ENCODE measurements at regions not wholly inside any gene's neighbourhood (a gene's known extent, or its start where the extent isn't known, plus 50 kb on each side); places are given as distances from the start of the nearest gene placed in this dataset.

DNA sequence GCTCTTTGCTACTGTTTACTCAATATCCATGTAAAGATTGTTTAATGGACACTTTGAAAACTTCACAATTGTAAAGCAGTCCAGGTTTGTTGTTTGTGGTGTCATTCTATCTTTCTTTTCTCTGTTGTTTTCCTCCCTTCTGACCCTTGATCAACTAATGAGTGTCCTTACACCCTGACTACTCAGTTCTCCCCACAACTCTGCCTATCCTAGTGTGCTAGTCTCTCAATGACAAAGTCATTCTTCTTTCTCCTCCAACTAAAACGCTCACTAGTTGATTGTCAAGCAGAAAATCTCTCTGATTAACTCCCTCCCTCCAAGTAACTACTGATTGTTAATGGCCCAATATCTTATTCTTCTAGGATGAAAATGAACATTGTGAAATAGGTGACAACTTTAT lies 148.5 kb upstream of the FBXO33 start:
- H3K27me3 ChIP-seq (ENCODE audit: control insufficient read depth, insufficient read depth, low read length): no peaks in the 10 kb centered on the region

DNA sequence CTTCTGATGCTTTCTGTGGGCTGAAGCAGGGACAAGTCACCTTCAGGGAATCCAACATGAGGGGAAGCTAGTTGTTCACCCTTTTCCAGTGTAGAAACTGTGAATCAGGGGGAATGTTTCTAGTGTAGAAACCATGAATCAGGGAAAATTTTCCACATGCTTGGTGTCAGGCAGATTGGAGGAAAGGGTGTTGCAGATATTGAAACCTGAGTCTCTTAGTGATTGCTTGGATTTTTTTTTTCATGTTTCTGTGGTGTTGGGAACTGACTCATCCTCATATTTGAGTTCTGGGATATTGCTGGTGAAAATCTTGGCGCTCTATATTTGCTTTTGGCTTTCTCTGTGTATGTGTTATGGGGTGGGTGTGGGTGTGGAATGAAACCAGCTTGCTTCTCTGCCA lies 144.5 kb upstream of the FBXO33 start:
- H3K27me3 ChIP-seq (ENCODE audit: control insufficient read depth, insufficient read depth, low read length): no peaks in the 10 kb centered on the region
- no peaks in the 10 kb centered on the region for H3K36me3 ChIP-seq (ENCODE audit: control insufficient read depth, insufficient read depth, low read length)
- peaks cover 9% of the 10 kb centered on the region; the same call in 1 of the 2 replicates for H3K4me1 ChIP-seq (ENCODE audit: control insufficient read depth, insufficient read depth, low read length)
- no peak overlapping the region for H3K9ac ChIP-seq (ENCODE audit: low read depth, low read length)
- H3K9me3 ChIP-seq (ENCODE audit: control insufficient read depth, insufficient read depth, low read length): 0 out of 2 replicates have a peak, but pooled peaks cover 3% of the 10 kb centered on the region
- no peak overlapping the region for H3K4me3 ChIP-seq (ENCODE audit: low read depth, low read length)
- no peak overlapping the region for H3K27ac ChIP-seq (ENCODE audit: low read depth, low read length)

More for the DNA sequence above, 148.5 kb upstream of the FBXO33 start:
- peaks cover 9% of the 10 kb centered on the region; the same call in 1 of the 2 replicates for H3K4me1 ChIP-seq (ENCODE audit: control insufficient read depth, insufficient read depth, low read length)
- no peaks in the 10 kb centered on the region for H3K9me3 ChIP-seq (ENCODE audit: control insufficient read depth, insufficient read depth, low read length)
- no peak overlapping the region for H3K27ac ChIP-seq (ENCODE audit: low read depth, low read length)
- no peak overlapping the region for H3K9ac ChIP-seq (ENCODE audit: low read depth, low read length)
- H3K36me3 ChIP-seq (ENCODE audit: control insufficient read depth, insufficient read depth, low read length): no peaks in the 10 kb centered on the region
- no peak overlapping the region for H3K4me3 ChIP-seq (ENCODE audit: low read depth, low read length)

DNA sequence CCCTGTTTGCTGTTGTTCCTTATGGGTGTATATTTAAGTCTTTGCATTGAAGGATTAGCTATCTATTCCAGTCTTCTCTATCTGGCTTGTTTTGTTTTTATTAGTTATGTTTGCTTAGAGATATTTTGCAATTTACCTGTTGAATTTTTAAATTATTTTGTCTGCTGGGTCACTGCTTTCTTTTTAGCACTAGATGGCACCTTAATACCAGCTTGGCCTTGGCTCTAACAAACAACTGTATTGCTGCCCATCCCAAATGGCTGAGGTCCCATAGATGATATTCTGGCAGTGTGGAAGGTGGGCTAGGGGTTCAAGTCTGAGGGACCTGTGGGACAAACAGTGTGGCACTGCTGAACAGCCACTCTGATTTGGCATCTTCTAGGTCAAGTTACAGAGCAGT lies 144.0 kb upstream of the FBXO33 start:
- Histone ChIP-seq H3K27ac (ENCODE audit: low read depth, low read length) (no peak overlapping the region), H3K36me3 (ENCODE audit: control insufficient read depth, insufficient read depth, low read length) (no peaks in the 10 kb centered on the region), H3K9ac (ENCODE audit: low read depth, low read length) (no peak overlapping the region), H3K4me3 (ENCODE audit: low read depth, low read length) (no peak overlapping the region), H3K27me3 (ENCODE audit: control insufficient read depth, insufficient read depth, low read length) (no peaks in the 10 kb centered on the region), H3K9me3 (ENCODE audit: control insufficient read depth, insufficient read depth, low read length) (0 out of 2 replicates have a peak, but pooled peaks cover 3% of the 10 kb centered on the region), H3K4me1 (ENCODE audit: control insufficient read depth, insufficient read depth, low read length) (peaks cover 7% of the 10 kb centered on the region; the same call in 1 of the 2 replicates)

DNA sequence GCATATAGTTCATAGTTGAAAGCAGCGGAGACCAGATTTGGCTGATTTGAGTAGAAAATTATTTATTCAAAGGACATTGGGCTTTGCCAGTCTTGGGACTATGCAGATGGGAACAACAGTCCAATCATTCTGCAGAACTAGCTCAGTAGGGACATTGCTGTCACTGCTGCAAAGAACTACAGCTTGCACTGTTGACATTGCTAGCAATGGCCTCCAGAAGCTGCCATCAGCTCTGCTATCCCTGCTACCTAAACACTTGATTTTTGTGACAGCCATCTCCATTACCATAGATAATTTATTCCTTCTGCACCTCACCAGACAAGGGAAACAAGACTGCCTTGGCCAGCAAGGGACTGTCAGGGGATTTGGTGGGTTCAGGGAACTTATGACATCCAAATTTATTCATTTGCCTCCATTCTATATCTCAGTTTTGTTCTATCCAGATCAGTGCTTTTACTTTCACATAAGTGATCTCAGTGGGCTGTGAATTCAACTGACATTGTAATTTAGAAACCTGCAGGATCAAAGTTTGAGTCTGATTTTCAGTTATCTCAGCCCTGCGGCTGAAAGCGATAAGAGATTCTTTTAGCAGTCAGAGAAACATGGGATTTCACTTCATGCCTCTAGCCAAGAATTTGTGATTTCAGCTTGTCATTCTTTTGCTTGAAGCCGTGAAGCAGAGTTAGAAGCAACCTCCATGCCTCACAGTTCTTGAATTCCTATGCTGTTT lies 136.7 kb upstream of the FBXO33 start:
- Histone ChIP-seq H3K36me3 (ENCODE audit: control insufficient read depth, insufficient read depth, low read length) (no peaks in the 10 kb centered on the region), H3K4me1 (ENCODE audit: control insufficient read depth, insufficient read depth, low read length) (no peaks in the 10 kb centered on the region), H3K27ac (ENCODE audit: low read depth, low read length) (no peak overlapping the region), H3K9ac (ENCODE audit: low read depth, low read length) (no peak overlapping the region), H3K27me3 (ENCODE audit: control insufficient read depth, insufficient read depth, low read length) (no peaks in the 10 kb centered on the region), H3K9me3 (ENCODE audit: control insufficient read depth, insufficient read depth, low read length) (no peaks in the 10 kb centered on the region), H3K4me3 (ENCODE audit: low read depth, low read length) (no peak overlapping the region)

DNA sequence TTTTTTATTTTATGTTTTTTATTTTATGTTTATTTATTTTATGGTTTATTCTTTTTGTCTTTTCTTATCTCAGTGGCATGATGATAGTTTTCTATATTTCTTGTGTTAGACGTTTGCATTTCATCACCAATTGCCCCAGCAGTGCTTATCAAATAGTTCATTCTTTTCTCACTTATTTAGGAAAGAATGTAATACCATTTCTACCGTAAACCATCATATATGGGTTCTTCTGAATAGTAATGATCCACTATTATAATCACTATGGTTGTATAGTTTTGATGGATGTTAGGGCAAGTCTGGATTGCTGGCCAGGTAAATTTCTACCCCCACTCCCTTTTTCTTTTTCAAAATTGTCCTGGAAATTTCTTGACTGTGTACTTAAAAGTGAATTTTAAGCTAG lies 134.6 kb upstream of the FBXO33 start:
- Histone ChIP-seq H3K9me3 (ENCODE audit: control insufficient read depth, insufficient read depth, low read length) (no peaks in the 10 kb centered on the region), H3K9ac (ENCODE audit: low read depth, low read length) (no peak overlapping the region), H3K4me1 (ENCODE audit: control insufficient read depth, insufficient read depth, low read length) (no peaks in the 10 kb centered on the region), H3K27ac (ENCODE audit: low read depth, low read length) (no peak overlapping the region), H3K4me3 (ENCODE audit: low read depth, low read length) (no peak overlapping the region), H3K27me3 (ENCODE audit: control insufficient read depth, insufficient read depth, low read length) (no peaks in the 10 kb centered on the region), H3K36me3 (ENCODE audit: control insufficient read depth, insufficient read depth, low read length) (no peaks in the 10 kb centered on the region)

DNA sequence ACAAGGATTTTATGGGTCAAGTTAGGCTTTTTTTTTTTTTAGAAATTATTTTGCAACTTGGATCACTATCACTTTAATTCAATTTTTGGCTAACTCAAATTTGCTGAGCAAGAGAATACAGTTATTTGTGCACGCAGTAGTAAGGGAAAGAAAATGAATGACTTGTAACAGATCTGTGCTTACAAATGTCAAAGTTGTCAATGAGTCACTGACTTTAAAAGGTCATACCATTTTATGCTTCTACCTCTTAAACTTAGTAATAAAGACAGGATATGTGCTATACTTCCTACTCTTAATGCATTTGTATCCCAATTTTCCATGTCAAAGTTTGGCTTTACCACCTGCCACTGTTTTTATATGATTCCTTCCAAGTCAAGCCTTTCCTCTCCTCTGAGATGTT lies 131.1 kb upstream of the FBXO33 start:
- H3K27me3 ChIP-seq (ENCODE audit: control insufficient read depth, insufficient read depth, low read length): no peaks in the 10 kb centered on the region
- no peaks in the 10 kb centered on the region for H3K4me1 ChIP-seq (ENCODE audit: control insufficient read depth, insufficient read depth, low read length)
- H3K27ac ChIP-seq (ENCODE audit: low read depth, low read length): no peak overlapping the region
- no peak overlapping the region for H3K4me3 ChIP-seq (ENCODE audit: low read depth, low read length)
- H3K36me3 ChIP-seq (ENCODE audit: control insufficient read depth, insufficient read depth, low read length): no peaks in the 10 kb centered on the region
- no peak overlapping the region for H3K9ac ChIP-seq (ENCODE audit: low read depth, low read length)
- H3K9me3 ChIP-seq (ENCODE audit: control insufficient read depth, insufficient read depth, low read length): 0 out of 2 replicates have a peak, but pooled peaks cover 7% of the 10 kb centered on the region

DNA sequence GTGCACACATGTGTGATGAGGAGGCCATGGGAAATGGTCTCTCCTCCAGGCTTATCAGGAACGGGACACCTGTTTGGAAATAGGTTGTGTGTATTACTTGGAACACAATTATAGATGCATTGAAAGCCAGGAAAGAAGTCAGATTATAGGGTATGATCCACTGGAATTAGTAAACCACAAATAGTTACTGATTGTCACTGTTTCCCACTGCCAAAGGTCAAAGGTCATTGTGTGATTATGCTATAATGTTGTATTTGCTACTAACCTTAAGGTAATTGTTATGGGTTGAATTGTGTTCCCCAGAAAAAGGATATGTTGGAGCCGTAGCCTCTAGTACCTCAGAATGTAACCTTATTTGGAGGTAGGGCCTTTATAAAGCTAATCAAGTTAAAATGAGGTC lies 129.9 kb upstream of the FBXO33 start:
- 0 out of 2 replicates have a peak, but pooled peaks cover 7% of the 10 kb centered on the region for H3K9me3 ChIP-seq (ENCODE audit: control insufficient read depth, insufficient read depth, low read length)
- H3K4me1 ChIP-seq (ENCODE audit: control insufficient read depth, insufficient read depth, low read length): no peaks in the 10 kb centered on the region
- no peaks in the 10 kb centered on the region for H3K36me3 ChIP-seq (ENCODE audit: control insufficient read depth, insufficient read depth, low read length)
- H3K27me3 ChIP-seq (ENCODE audit: control insufficient read depth, insufficient read depth, low read length): no peaks in the 10 kb centered on the region
- no peak overlapping the region for H3K4me3 ChIP-seq (ENCODE audit: low read depth, low read length)
- H3K27ac ChIP-seq (ENCODE audit: low read depth, low read length): no peak overlapping the region
- no peak overlapping the region for H3K9ac ChIP-seq (ENCODE audit: low read depth, low read length)

DNA sequence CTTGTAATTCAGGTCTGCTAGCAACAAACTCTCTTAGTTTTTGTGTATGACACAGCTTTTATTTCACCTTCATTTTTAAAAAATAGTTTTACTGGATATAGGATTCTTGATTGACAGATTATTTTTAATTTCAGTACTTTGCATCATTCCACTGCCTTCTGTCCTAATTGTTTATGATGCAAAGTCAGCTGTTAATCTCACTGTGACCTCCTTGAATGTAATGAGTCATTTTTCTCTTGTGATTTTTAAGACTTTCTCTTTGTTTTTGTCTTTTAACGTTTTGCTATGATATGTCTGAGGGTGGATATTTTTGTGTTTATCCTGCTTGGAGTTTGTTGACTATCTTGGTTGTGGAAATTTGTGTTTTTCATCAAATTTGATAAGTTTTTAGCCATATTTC lies 126.3 kb upstream of the FBXO33 start:
- H3K9me3 ChIP-seq (ENCODE audit: control insufficient read depth, insufficient read depth, low read length): 0 out of 2 replicates have a peak, but pooled peaks cover 7% of the 10 kb centered on the region
- H3K9ac ChIP-seq (ENCODE audit: low read depth, low read length): no peak overlapping the region
- H3K36me3 ChIP-seq (ENCODE audit: control insufficient read depth, insufficient read depth, low read length): no peaks in the 10 kb centered on the region
- no peak overlapping the region for H3K4me3 ChIP-seq (ENCODE audit: low read depth, low read length)
- no peaks in the 10 kb centered on the region for H3K4me1 ChIP-seq (ENCODE audit: control insufficient read depth, insufficient read depth, low read length)
- H3K27ac ChIP-seq (ENCODE audit: low read depth, low read length): no peak overlapping the region
- H3K27me3 ChIP-seq (ENCODE audit: control insufficient read depth, insufficient read depth, low read length): no peaks in the 10 kb centered on the region

DNA sequence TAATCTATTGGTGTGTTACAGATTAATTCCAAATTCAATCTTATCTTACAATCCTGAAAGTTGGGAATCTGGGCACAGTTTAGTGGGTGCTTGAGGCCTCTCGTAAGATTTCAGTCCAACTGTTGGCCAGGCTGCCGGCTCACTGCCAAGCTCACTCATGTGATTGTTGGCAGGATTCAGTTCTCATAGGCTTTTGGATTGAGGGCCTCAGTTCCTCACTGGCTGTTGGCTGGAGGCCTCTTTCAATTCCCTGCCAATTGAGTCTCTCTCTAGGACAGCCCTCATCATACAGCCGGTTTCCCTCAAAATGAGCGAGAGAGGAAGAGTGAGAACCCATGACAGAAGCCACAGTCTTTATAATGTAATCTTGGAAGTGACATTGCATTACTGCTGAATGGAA lies 123.5 kb upstream of the FBXO33 start:
- H3K36me3 ChIP-seq (ENCODE audit: control insufficient read depth, insufficient read depth, low read length): no peaks in the 10 kb centered on the region
- H3K9ac ChIP-seq (ENCODE audit: low read depth, low read length): no peak overlapping the region
- no peaks in the 10 kb centered on the region for H3K4me1 ChIP-seq (ENCODE audit: control insufficient read depth, insufficient read depth, low read length)
- H3K4me3 ChIP-seq (ENCODE audit: low read depth, low read length): no peak overlapping the region
- no peaks in the 10 kb centered on the region for H3K27me3 ChIP-seq (ENCODE audit: control insufficient read depth, insufficient read depth, low read length)
- no peak overlapping the region for H3K27ac ChIP-seq (ENCODE audit: low read depth, low read length)
- H3K9me3 ChIP-seq (ENCODE audit: control insufficient read depth, insufficient read depth, low read length): 0 out of 2 replicates have a peak, but pooled peaks cover 7% of the 10 kb centered on the region

DNA sequence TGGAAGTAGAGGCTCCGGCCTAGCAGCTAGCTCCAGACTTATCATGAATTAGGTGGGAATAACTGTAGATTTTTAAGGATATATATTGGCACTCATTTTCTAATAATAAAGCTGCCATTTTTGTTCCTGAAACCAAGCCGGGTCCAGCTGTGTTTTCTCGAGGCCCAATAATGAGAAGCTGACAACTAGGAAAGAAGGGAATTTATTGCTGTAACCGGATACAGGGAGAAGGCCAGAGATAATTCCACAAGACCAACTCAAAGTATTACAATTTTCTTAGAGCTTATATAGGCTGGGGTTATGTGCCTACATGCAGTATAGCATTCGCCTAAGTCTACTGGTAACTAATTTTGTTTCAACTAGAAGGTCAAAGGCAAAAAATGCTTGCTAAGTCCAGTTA lies 122.3 kb upstream of the FBXO33 start:
- no peak overlapping the region for H3K9ac ChIP-seq (ENCODE audit: low read depth, low read length)
- no peaks in the 10 kb centered on the region for H3K4me1 ChIP-seq (ENCODE audit: control insufficient read depth, insufficient read depth, low read length)

DNA sequence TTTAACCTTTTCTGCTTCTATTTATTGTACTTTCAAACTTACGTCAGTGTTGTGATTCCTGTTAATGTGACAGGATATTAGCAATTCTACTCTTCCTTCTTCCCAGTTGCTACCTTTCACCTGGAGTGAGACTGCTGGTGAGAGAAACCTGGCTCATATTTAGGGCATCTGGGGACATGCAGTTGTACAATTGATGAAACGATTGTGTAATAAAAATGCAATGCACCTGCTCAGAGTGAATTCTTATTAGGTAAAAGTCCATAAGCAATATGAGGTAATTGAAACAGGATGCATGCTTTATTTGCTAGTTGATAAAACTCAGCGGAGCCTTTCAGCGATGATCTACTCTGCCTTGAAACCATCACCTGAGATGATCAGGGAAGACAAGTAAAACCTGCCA lies 116.1 kb upstream of the FBXO33 start:
- no peaks in the 10 kb centered on the region for H3K27me3 ChIP-seq (ENCODE audit: control insufficient read depth, insufficient read depth, low read length)
- H3K27ac ChIP-seq (ENCODE audit: low read depth, low read length): no peak overlapping the region
- H3K9ac ChIP-seq (ENCODE audit: low read depth, low read length): no peak overlapping the region
- H3K36me3 ChIP-seq (ENCODE audit: control insufficient read depth, insufficient read depth, low read length): no peaks in the 10 kb centered on the region
- H3K4me3 ChIP-seq (ENCODE audit: low read depth, low read length): no peak overlapping the region
- H3K9me3 ChIP-seq (ENCODE audit: control insufficient read depth, insufficient read depth, low read length): no peaks in the 10 kb centered on the region; the same call in 1 of the 2 replicates
- H3K4me1 ChIP-seq (ENCODE audit: control insufficient read depth, insufficient read depth, low read length): no peaks in the 10 kb centered on the region

More for the DNA sequence above, 122.3 kb upstream of the FBXO33 start:
- Histone ChIP-seq H3K36me3 (ENCODE audit: control insufficient read depth, insufficient read depth, low read length) (no peaks in the 10 kb centered on the region), H3K9me3 (ENCODE audit: control insufficient read depth, insufficient read depth, low read length) (0 out of 2 replicates have a peak, but pooled peaks cover 7% of the 10 kb centered on the region), H3K27ac (ENCODE audit: low read depth, low read length) (no peak overlapping the region), H3K27me3 (ENCODE audit: control insufficient read depth, insufficient read depth, low read length) (no peaks in the 10 kb centered on the region), H3K4me3 (ENCODE audit: low read depth, low read length) (no peak overlapping the region)

Measured in HUES48 (cell line).